GM12892 (cell line): ENCODE measurements at regions not wholly inside any gene's neighbourhood (a gene's known extent, or its start where the extent isn't known, plus 50 kb on each side); places are given as distances from the start of the nearest gene placed in this dataset.

ENCODE experiments used
- POLR2A ChIP-seq: IDR thresholded peaks from 2 replicates; pipeline ENCODE4 v1.6.1; 2011; ENCODE audit warnings: low read depth, low read length, control low read depth
- POLR2AphosphoS5 ChIP-seq: IDR thresholded peaks from 2 replicates; pipeline ENCODE4 v1.6.1; 2011; ENCODE audit warnings: low read depth, low read length, control low read depth
- TAF1 ChIP-seq: IDR thresholded peaks from 2 replicates; pipeline ENCODE4 v1.6.1; 2011; ENCODE audit warnings: low read depth, mild to moderate bottlenecking, control low read depth, low read length, borderline replicate concordance

- TF ChIP-seq POLR2AphosphoS5: no peak
- TF ChIP-seq POLR2A: no peak
- TF ChIP-seq TAF1: no peak
Measured at GRCh38 chr2:76692908-76693307, 829.3 kb downstream of the LRRTM4 start.
